NCI-H2029 (cell line): ENCODE measurements at regions not wholly inside any gene's neighbourhood (a gene's known extent, or its start where the extent isn't known, plus 50 kb on each side); places are given as distances from the start of the nearest gene placed in this dataset.

Experiments
- DNase-seq: peaks from one replicate; lab custom pipeline; 2025; lab: John Stamatoyannopoulos, UW

DNA sequence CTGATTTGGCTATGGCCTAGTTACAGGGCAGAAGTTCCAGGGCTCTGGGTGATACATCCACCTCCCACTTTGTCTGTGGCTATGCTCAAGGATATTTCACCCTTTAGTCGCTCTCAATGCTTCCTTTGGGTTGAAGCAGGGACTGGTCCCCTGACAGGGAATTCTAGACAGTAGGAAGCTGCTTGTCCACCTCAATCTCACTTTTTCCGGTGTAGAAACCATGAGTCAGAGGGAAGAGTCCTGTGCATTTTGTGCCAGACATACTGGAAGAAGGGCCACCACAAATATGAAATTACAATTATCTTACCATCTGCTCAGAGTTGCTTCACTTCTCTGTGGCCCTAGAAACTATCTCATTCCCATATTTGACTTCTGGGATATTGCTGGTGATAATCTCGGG is 413.7 kb upstream of the FAT3 start:
- DNase-seq: no peak

GRCh38 chr11:91805293-91805692 is 419.3 kb upstream of the FAT3 start:
- no peak for DNase-seq

DNA sequence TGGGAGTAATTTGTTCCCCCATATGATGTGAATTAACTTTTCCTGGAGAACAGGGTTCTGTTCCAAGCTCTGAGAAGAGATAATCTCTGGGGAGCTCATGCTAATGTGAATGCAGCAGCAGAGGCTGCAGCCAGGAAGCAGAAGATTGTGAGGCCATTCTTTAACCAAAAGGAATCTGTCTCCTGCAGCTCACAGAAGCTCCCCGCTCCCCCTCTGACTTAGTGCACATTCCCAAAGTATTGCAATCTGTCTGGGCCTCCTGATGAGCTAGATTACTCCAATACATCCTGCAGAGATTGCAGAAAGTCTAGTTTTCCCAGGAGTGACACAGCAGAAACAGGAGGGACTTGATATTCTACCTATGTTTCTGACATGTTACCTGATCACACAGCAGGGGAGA is 420.6 kb upstream of the FAT3 start:
- DNase-seq: no peak

DNA sequence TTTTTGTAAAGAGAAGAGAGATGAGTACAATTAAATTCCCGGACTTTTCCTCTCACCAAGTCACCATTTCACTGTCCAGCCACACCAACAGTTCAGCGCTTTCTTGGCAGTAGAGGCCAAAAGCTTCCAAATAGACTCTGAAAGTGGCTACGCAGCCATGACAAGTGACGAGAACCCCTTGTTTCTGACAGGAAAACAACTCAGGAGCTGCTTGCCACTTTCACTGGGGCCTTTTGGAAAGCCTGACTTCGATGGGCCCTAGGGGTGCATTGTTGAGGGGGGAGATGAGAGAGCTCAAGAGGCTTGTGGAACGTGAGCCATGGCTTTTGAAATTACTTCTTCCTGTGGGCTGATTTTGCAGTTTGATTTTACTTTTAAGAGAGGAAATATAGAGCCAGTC is 422.1 kb upstream of the FAT3 start:
- no peak for DNase-seq

DNA sequence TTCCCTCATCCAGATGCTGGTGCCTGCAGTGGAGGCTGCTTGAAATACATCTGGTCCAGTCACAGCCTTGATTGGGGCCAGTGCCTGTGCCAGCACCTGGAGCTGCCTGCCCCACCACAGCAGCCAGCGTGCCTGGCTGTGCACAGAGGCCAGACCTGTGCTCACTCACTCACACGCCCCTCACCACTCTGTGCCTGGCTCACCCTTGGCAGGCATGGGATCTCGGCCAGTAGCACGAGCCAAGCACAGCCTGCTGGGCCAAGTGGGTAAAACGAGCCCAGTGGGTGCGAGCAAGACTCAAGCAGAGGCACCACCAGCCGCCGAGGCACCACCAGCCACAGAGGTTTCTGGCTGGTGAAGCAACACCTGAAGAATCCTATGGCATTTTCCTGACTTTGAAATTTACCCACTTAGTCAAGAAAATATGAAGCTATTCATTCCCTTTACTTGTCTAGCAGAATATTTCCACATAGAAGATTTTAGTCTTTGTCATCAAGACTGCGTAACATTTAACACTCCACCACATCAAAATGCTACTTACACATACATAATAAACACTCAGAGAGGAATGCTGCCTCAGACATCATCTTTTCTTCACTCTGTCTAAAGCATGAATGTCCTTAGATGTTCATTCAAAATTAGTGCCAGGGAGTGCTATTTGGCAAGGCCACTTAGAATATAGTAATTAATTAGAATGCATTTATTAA is 424.3 kb upstream of the FAT3 start:
- no peak for DNase-seq

- DNase-seq: no peak
Measured at GRCh38 chr11:91798240-91798639, 426.4 kb upstream of the FAT3 start.

- no peak for DNase-seq
Measured at GRCh38 chr11:91796999-91797398, 427.6 kb upstream of the FAT3 start.

GRCh38 chr11:91795139-91795887 is 429.3 kb upstream of the FAT3 start:
- DNase-seq: peak; percentile 4

DNA sequence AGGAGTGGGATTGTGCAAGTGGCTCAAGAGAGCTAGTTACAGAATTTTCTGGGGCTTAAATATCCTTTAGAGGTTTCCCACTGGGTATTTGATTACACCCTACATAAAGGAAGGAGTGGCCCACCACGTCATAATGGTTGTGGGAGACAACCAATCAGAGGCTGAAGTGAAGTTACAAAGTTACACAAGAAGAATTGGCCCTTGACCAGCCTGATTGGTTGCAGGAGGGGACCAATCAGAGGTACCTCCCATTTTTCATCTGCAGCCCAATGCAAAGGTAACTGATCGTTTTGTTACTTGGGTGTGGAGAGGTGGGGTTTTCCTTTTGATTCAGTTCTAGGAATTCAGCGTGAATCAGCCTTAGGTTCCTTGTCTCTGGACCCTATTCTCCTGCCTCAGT is 430.5 kb upstream of the FAT3 start:
- no peak for DNase-seq

GRCh38 chr11:91792779-91793262 is 431.8 kb upstream of the FAT3 start:
- DNase-seq: no peak

- DNase-seq: no peak
Measured at GRCh38 chr11:91791171-91791468, 433.5 kb upstream of the FAT3 start.

- no peak for DNase-seq
Measured at GRCh38 chr11:91790346-91791170, 434.1 kb upstream of the FAT3 start.

- no peak for DNase-seq
Measured at GRCh38 chr11:91788764-91789163, 435.9 kb upstream of the FAT3 start.

GRCh38 chr11:91786097-91786496 is 438.5 kb upstream of the FAT3 start:
- DNase-seq: no peak

GRCh38 chr11:91783173-91783572 is 441.4 kb upstream of the FAT3 start:
- no peak for DNase-seq

- DNase-seq: no peak
Measured at GRCh38 chr11:91778758-91779157, 445.9 kb upstream of the FAT3 start.

GRCh38 chr11:91776655-91777054 is 448.0 kb upstream of the FAT3 start:
- DNase-seq: peak; percentile 10

DNA sequence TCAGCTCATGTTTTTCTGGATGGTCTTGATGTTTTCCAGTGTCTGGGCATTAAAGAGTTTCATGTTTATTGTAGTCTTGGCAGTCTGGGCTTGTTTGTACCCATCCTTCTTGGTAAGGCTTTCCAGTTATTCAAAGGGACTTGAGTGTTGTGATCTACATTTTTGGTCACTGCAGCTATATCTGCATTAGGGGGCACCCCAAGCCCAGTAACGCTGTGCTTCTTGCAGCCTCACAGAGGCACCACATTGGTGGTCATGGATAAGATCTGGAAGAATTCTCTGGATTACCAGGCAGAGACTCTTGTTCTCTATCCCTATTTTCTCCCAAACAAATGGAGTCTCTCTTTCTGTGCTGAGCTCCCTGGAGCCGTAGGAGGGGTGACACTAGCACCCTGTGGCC is 451.5 kb upstream of the FAT3 start:
- no peak for DNase-seq

DNA sequence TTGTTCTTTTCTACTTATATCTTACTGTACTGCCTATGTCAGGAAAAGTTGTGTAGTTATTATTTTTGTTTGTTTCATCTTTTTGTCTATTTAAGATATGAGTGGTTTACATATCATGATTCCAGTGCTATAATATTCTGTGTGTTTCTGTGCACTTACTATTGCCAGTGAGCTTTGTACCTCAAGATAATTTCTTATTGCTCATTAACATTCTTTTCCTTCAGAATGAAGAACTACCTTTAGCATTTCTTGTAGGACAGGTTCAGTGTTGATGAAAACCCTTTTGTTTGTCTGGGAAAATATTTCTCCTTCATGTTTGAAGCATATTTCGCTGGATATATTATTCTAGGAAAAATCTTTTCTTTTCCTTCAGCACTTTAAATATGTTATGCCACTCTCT is 452.7 kb upstream of the FAT3 start:
- DNase-seq: no peak

GRCh38 chr11:91768783-91769182 is 455.8 kb upstream of the FAT3 start:
- DNase-seq: no peak

- DNase-seq: no peak
Measured at GRCh38 chr11:91763331-91763730, 461.3 kb upstream of the FAT3 start.

GRCh38 chr11:91761406-91762025 is 463.1 kb upstream of the FAT3 start:
- DNase-seq: no peak
